Neural cell (in vitro differentiated cells): ENCODE measurements at regions not wholly inside any gene's neighbourhood (a gene's known extent, or its start where the extent isn't known, plus 50 kb on each side); places are given as distances from the start of the nearest gene placed in this dataset.

Experiments used
- H2AFZ ChIP-seq: fragments of 200-600, 300-800 bp; sonication (generic), shearing (Covaris generic); 2 replicates; pipeline ENCODE4 v1.6.0; 2014; ENCODE audit warnings: low read depth, mild to moderate bottlenecking, antibody characterized with exemption, low read length, moderate library complexity
- H3F3A ChIP-seq: fragments of 200-600 bp; shearing (Covaris generic); 2 replicates; pipeline ENCODE4 v1.6.1; 2016; ENCODE audit warnings: mild to moderate bottlenecking, moderate library complexity, mixed read lengths, antibody characterized with exemption, low read length; ENCODE audit not compliant: insufficient read depth, poor library complexity, severe bottlenecking
- H3K27ac ChIP-seq: fragments of 200-600, 300-800 bp; sonication (generic), shearing (Covaris generic); 2 replicates; pipeline ENCODE4 v1.5.1; 2014; ENCODE audit warnings: mild to moderate bottlenecking, low read length, moderate library complexity
- H3K27me3 ChIP-seq: fragments of 300-800, 200-600 bp; sonication (generic), shearing (Covaris generic); 2 replicates; pipeline ENCODE4 v1.6.0; 2014; ENCODE audit warnings: mild to moderate bottlenecking, low read depth, low read length, moderate library complexity; ENCODE audit not compliant: insufficient read depth
- H3K36me3 ChIP-seq: fragments of 300-800, 200-600 bp; sonication (generic), shearing (Covaris generic); 2 replicates; pipeline ENCODE4 v1.5.1; 2014; ENCODE audit warnings: mild to moderate bottlenecking, antibody characterized with exemption, low read length, moderate library complexity; ENCODE audit not compliant: insufficient read depth
- H3K4me2 ChIP-seq: fragments of 300-800, 200-600 bp; sonication (generic), shearing (Covaris generic); 2 replicates; pipeline ENCODE4 v1.6.0; 2014; ENCODE audit warnings: mild to moderate bottlenecking, low read length
- H3K4me3 ChIP-seq: fragments of 300-800, 200-600 bp; sonication (generic), shearing (Covaris generic); 2 replicates; pipeline ENCODE4 v1.5.1; 2014; ENCODE audit warnings: mild to moderate bottlenecking, low read length, moderate library complexity
- H3K79me2 ChIP-seq: fragments of 200-600 bp; shearing (Covaris generic); replicated peaks from 2 replicates; pipeline ENCODE4 v1.6.0; 2014; ENCODE audit warnings: mild to moderate bottlenecking, low read length, moderate library complexity; ENCODE audit not compliant: insufficient read depth
- H3K9ac ChIP-seq: fragments of 300-800, 200-600 bp; sonication (generic), shearing (Covaris generic); 2 replicates; pipeline ENCODE4 v1.6.1; 2016; ENCODE audit warnings: mild to moderate bottlenecking, low read length, mixed read lengths
- H3K9me2 ChIP-seq: fragments of 200-600 bp; shearing (Covaris generic); 2 replicates; pipeline ENCODE4 v1.6.1; 2016; ENCODE audit warnings: mild to moderate bottlenecking, low read length, mixed read lengths; ENCODE audit not compliant: insufficient read depth
- H3K9me3 ChIP-seq: fragments of 200-600, 300-800 bp; sonication (generic), shearing (Covaris generic); 2 replicates; pipeline ENCODE4 v1.6.1; 2016; ENCODE audit warnings: mild to moderate bottlenecking, mixed run types, low read length, moderate library complexity, mixed read lengths
- H4K20me1 ChIP-seq: fragments of 200-600 bp; shearing (Covaris generic); 2 replicates; pipeline ENCODE4 v1.6.1; 2016; ENCODE audit warnings: mild to moderate bottlenecking, mixed run types; ENCODE audit not compliant: insufficient read depth
- EP300 ChIP-seq: fragments of 450-650 bp; conservative IDR thresholded peaks from 2 replicates; pipeline ENCODE4 v1.6.1; 2014; ENCODE audit warnings: antibody characterized with exemption, mild to moderate bottlenecking, moderate library complexity; ENCODE audit not compliant: poor library complexity, severe bottlenecking
- EZH2 ChIP-seq: fragments of 200-600, 300-800 bp; shearing (Covaris generic), sonication (generic); IDR thresholded peaks from 2 replicates; pipeline ENCODE4 v1.6.1; 2014; ENCODE audit warnings: antibody characterized with exemption, low read length, borderline replicate concordance, mild to moderate bottlenecking; ENCODE audit not compliant: insufficient read depth, poor library complexity, severe bottlenecking
- MXI1 ChIP-seq: fragments of 450-650 bp; conservative IDR thresholded peaks from 2 replicates; pipeline ENCODE4 v1.6.1; 2014; ENCODE audit warnings: antibody characterized with exemption, mild to moderate bottlenecking; ENCODE audit not compliant: poor library complexity, severe bottlenecking
- POLR2AphosphoS5 ChIP-seq: IDR thresholded peaks from 2 replicates; pipeline ENCODE4 v1.6.1; 2012
- RAD21 ChIP-seq: fragments of 450-650 bp; conservative IDR thresholded peaks from 2 replicates; pipeline ENCODE4 v1.6.1; 2014; ENCODE audit warnings: antibody characterized with exemption, mild to moderate bottlenecking, moderate library complexity
- SMC3 ChIP-seq: fragments of 450-650 bp; conservative IDR thresholded peaks from 2 replicates; pipeline ENCODE4 v1.6.1; 2014; ENCODE audit warnings: antibody characterized with exemption, mild to moderate bottlenecking, moderate library complexity; ENCODE audit not compliant: poor library complexity
- TAF1 ChIP-seq: IDR thresholded peaks from 2 replicates; pipeline ENCODE4 v1.6.1; 2012; ENCODE audit warnings: low read depth
- TF ChIP-seq, protein P1 (sequence below): fragments of 450-650 bp; IDR thresholded peaks from 2 replicates; pipeline ENCODE4 v1.5.1; 2014; ENCODE audit warnings: antibody characterized with exemption, mild to moderate bottlenecking, moderate library complexity; ENCODE audit not compliant: poor library complexity, severe bottlenecking
- TF ChIP-seq, protein P2 (sequence below): IDR thresholded peaks from 2 replicates; pipeline ENCODE4 v1.6.1; 2012; ENCODE audit warnings: borderline replicate concordance

DNA sequence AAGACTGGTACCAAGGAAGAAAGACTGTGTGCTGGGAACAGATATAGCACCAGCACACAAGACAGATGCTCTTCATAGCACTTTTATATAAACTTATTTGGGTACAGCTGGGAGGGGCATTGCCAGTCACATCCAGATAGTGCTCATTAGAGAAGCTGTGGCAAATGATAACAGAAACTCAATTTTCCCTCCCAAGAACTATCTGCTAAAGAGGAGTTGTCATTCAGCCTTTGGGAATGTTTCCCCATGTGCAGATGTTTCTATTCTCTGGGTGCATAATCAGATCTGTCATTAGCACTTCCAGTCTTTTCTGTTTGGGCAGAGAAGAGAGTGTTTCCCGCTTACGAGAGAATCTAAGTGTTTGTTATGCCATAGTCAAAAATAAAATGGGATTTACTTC, 714.9 kb upstream of the MDGA2 start:
- Histone ChIP-seq H3K4me2 (no peak overlapping the region), H3K27me3 (no peaks in the 10 kb centered on the region), H4K20me1 (no peaks in the 10 kb centered on the region), H3K4me3 (no peak overlapping the region), H3K27ac (no peak overlapping the region), H3K79me2 (no peaks in the 10 kb centered on the region), H3K9me2 (no peaks in the 10 kb centered on the region), H3K9ac (no peak overlapping the region), H3K36me3 (no peaks in the 10 kb centered on the region), H3F3A (no peaks in the 10 kb centered on the region), H2AFZ (no peak overlapping the region), H3K9me3 (no peaks in the 10 kb centered on the region)
- no peak for TF ChIP-seq SMC3
- TF ChIP-seq TAF1: no peak
- TF ChIP-seq RAD21: no peak
- TF ChIP-seq, protein P1, sequence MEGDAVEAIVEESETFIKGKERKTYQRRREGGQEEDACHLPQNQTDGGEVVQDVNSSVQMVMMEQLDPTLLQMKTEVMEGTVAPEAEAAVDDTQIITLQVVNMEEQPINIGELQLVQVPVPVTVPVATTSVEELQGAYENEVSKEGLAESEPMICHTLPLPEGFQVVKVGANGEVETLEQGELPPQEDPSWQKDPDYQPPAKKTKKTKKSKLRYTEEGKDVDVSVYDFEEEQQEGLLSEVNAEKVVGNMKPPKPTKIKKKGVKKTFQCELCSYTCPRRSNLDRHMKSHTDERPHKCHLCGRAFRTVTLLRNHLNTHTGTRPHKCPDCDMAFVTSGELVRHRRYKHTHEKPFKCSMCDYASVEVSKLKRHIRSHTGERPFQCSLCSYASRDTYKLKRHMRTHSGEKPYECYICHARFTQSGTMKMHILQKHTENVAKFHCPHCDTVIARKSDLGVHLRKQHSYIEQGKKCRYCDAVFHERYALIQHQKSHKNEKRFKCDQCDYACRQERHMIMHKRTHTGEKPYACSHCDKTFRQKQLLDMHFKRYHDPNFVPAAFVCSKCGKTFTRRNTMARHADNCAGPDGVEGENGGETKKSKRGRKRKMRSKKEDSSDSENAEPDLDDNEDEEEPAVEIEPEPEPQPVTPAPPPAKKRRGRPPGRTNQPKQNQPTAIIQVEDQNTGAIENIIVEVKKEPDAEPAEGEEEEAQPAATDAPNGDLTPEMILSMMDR: no peak
- TF ChIP-seq, protein P2, sequence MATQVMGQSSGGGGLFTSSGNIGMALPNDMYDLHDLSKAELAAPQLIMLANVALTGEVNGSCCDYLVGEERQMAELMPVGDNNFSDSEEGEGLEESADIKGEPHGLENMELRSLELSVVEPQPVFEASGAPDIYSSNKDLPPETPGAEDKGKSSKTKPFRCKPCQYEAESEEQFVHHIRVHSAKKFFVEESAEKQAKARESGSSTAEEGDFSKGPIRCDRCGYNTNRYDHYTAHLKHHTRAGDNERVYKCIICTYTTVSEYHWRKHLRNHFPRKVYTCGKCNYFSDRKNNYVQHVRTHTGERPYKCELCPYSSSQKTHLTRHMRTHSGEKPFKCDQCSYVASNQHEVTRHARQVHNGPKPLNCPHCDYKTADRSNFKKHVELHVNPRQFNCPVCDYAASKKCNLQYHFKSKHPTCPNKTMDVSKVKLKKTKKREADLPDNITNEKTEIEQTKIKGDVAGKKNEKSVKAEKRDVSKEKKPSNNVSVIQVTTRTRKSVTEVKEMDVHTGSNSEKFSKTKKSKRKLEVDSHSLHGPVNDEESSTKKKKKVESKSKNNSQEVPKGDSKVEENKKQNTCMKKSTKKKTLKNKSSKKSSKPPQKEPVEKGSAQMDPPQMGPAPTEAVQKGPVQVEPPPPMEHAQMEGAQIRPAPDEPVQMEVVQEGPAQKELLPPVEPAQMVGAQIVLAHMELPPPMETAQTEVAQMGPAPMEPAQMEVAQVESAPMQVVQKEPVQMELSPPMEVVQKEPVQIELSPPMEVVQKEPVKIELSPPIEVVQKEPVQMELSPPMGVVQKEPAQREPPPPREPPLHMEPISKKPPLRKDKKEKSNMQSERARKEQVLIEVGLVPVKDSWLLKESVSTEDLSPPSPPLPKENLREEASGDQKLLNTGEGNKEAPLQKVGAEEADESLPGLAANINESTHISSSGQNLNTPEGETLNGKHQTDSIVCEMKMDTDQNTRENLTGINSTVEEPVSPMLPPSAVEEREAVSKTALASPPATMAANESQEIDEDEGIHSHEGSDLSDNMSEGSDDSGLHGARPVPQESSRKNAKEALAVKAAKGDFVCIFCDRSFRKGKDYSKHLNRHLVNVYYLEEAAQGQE: no peak
- no peak for TF ChIP-seq MXI1
- TF ChIP-seq EZH2: no peak
- TF ChIP-seq POLR2AphosphoS5: no peak
- TF ChIP-seq EP300: no peak

GRCh38 chr14:48384821-48385220, 709.4 kb upstream of the MDGA2 start:
- no peak overlapping the region for H3K27ac ChIP-seq
- H3F3A ChIP-seq: no peaks in the 10 kb centered on the region
- no peak overlapping the region for H3K4me3 ChIP-seq
- no peaks in the 10 kb centered on the region for H3K9me3 ChIP-seq
- H3K79me2 ChIP-seq: no peaks in the 10 kb centered on the region
- H3K9me2 ChIP-seq: no peaks in the 10 kb centered on the region
- no peaks in the 10 kb centered on the region for H4K20me1 ChIP-seq
- H3K36me3 ChIP-seq: no peaks in the 10 kb centered on the region
- no peak for TF ChIP-seq RAD21
- TF ChIP-seq, protein P2: no peak
- no peak for TF ChIP-seq POLR2AphosphoS5
- TF ChIP-seq EZH2: no peak
- TF ChIP-seq EP300: no peak
- TF ChIP-seq SMC3: no peak
- TF ChIP-seq, protein P1: no peak
- TF ChIP-seq TAF1: no peak
- TF ChIP-seq MXI1: no peak
- H3K9ac ChIP-seq: no peak overlapping the region
- no peak overlapping the region for H2AFZ ChIP-seq
- H3K27me3 ChIP-seq: no peaks in the 10 kb centered on the region
- H3K4me2 ChIP-seq: no peak overlapping the region
